HCT116 (cell line): ENCODE measurements at regions not wholly inside any gene's neighbourhood (a gene's known extent, or its start where the extent isn't known, plus 50 kb on each side); places are given as distances from the start of the nearest gene placed in this dataset.

Source experiments
- ATAC-seq: fragments of 200-7000 bp; cut with Tn5 transposase; 2 replicates; pipeline ENCODE4 v1.9.1; 2020; ENCODE audit warnings: mild to moderate bottlenecking, moderate library complexity
- BruUV-seq: library from RNA; stranded (reverse); fragments of 400-500 nt; replicated peaks from 2 replicates; lab custom pipeline; 2021; lab: Mats Ljungman, UMichigan
- CTCF ChIA-PET: fragments of 300-600 bp; sonication (Branson Sonifier 250); formaldehyde crosslinking; loops from one replicate; lab custom pipeline; 2021; ENCODE audit warnings: antibody characterized with exemption; lab: Charles Lee
- POLR2A ChIA-PET: fragments of 300-600, 350-600 bp; sonication (Branson Sonifier 250); formaldehyde crosslinking; loops from one replicate; lab custom pipeline; 2021; ENCODE audit warnings: antibody characterized with exemption; lab: Charles Lee
- RAD21 ChIA-PET, 2 experiments: fragments of 300-600 bp; sonication (Branson Sonifier 250); formaldehyde crosslinking; loops; one replicate each; lab custom pipeline; 2023; ENCODE audit warnings: low total read pairs in 2 of 2; ENCODE audit not compliant: uncharacterized antibody in 2 of 2, unreplicated experiment in 2 of 2, low non-redundant PET in 1 of 2; lab: Charles Lee
- DNase-seq: peaks from one replicate; pipeline ENCODE4 v3.0.0-alpha.2; 2010; ENCODE audit warnings: low read depth, low spot score
- H2AFZ ChIP-seq: fragments of 200-600 bp; shearing (Covaris generic), sonication (generic); 2 replicates; pipeline ENCODE4 v1.6.1; 2017; ENCODE audit warnings: low read depth, mixed run types, mixed read lengths, antibody characterized with exemption, low read length; ENCODE audit not compliant: poor library complexity, severe bottlenecking
- H3K27ac ChIP-seq: 2 replicates; pipeline ENCODE4 v1.5.1; 2012; ENCODE audit warnings: low read depth, low read length
- H3K27me3 ChIP-seq: fragments of 200-600 bp; sonication (generic); 2 replicates; pipeline ENCODE4 v1.6.1; 2016; ENCODE audit warnings: mixed run types, low read length, mixed read lengths; ENCODE audit not compliant: insufficient read depth
- H3K36me3 ChIP-seq, 2 experiments: fragments of 200-500 bp in 1 of 2; fragments of 200-600 bp in 1 of 2; sonication (Bioruptor generic) in 1 of 2; sonication (generic) in 1 of 2; 2 replicates each; pipeline versions ENCODE4 v1.5.1 to v1.6.1; 2014 to 2016; ENCODE audit warnings: low read length in 2 of 2, inconsistent platforms in 1 of 2, mixed read lengths in 1 of 2, mixed run types in 1 of 2; ENCODE audit not compliant: insufficient read depth in 2 of 2, control insufficient read depth in 1 of 2
- H3K4me1 ChIP-seq, 2 experiments: fragments of 200-600 bp in 1 of 2; sonication (generic) in 1 of 2; 2 replicates each; pipeline versions ENCODE4 v1.5.1 to v1.6.1; 2012 to 2017; ENCODE audit warnings: low read length in 2 of 2, inconsistent platforms in 1 of 2, mild to moderate bottlenecking in 1 of 2, mixed read lengths in 1 of 2, mixed run types in 1 of 2, moderate library complexity in 1 of 2; ENCODE audit not compliant: insufficient read depth in 2 of 2, control insufficient read depth in 1 of 2
- H3K4me2 ChIP-seq: fragments of 200-600 bp; sonication (generic); 2 replicates; pipeline ENCODE4 v1.6.1; 2017; ENCODE audit warnings: mixed run types, low read length, mixed read lengths
- H3K4me3 ChIP-seq, 2 experiments: fragments of 200-600 bp in 1 of 2; sonication (generic) in 1 of 2; replicated peaks in 1 of 2; 2 replicates each; pipeline ENCODE4 v1.5.1; 2011 to 2016; ENCODE audit warnings: low read length in 2 of 2, control low read depth in 1 of 2, low read depth in 1 of 2, mild to moderate bottlenecking in 1 of 2, mixed read lengths in 1 of 2, mixed run types in 1 of 2
- H3K79me2 ChIP-seq: fragments of 200-600 bp; sonication (generic); 2 replicates; pipeline ENCODE4 v1.6.1; 2017; ENCODE audit warnings: mild to moderate bottlenecking, mixed run types, low read length, moderate library complexity, mixed read lengths; ENCODE audit not compliant: insufficient read depth
- H3K9ac ChIP-seq: fragments of 200-600 bp; sonication (generic); 2 replicates; pipeline ENCODE4 v1.6.1; 2016; ENCODE audit warnings: low read length, mixed read lengths
- H3K9me2 ChIP-seq: fragments of 200-600 bp; sonication (generic), shearing (Covaris generic); 2 replicates; pipeline ENCODE4 v1.6.1; 2017; ENCODE audit warnings: mixed run types, mild to moderate bottlenecking, moderate library complexity; ENCODE audit not compliant: insufficient read depth
- H3K9me3 ChIP-seq, 2 experiments: fragments of 200-500 bp in 1 of 2; fragments of 200-600 bp in 1 of 2; sonication (Bioruptor generic) in 1 of 2; sonication (generic) in 1 of 2; 2 replicates each; pipeline ENCODE4 v1.6.1; 2014 to 2017; ENCODE audit warnings: low read length in 2 of 2, mixed read lengths in 2 of 2, inconsistent platforms in 1 of 2, low read depth in 1 of 2, mild to moderate bottlenecking in 1 of 2, mixed run types in 1 of 2, moderate library complexity in 1 of 2; ENCODE audit not compliant: control insufficient read depth in 1 of 2, insufficient read depth in 1 of 2
- H4K20me1 ChIP-seq: fragments of 200-600 bp; sonication (generic), shearing (Covaris generic); 2 replicates; pipeline ENCODE4 v1.6.1; 2017; ENCODE audit warnings: mixed run types, mild to moderate bottlenecking, moderate library complexity; ENCODE audit not compliant: insufficient read depth
- CBX3 ChIP-seq: IDR thresholded peaks from 2 replicates; pipeline ENCODE4 v1.6.1; 2012; ENCODE audit warnings: low read depth
- CEBPB ChIP-seq: IDR thresholded peaks from 2 replicates; pipeline ENCODE4 v1.6.1; 2012; ENCODE audit warnings: low read depth
- ELF1 ChIP-seq: IDR thresholded peaks from 2 replicates; pipeline ENCODE4 v1.6.1; 2012; ENCODE audit warnings: low read depth, borderline replicate concordance
- EZH2 ChIP-seq: fragments of 200-600 bp; sonication (generic); IDR thresholded peaks from 2 replicates; pipeline ENCODE4 v1.6.1; 2017; ENCODE audit warnings: antibody characterized with exemption, mixed run types
- EZH2phosphoT487 ChIP-seq: fragments of 200-600 bp; IDR thresholded peaks from 2 replicates; pipeline ENCODE4 v1.6.1; 2018; ENCODE audit warnings: antibody characterized with exemption, borderline replicate concordance
- FOSL1 ChIP-seq: IDR thresholded peaks from 2 replicates; pipeline ENCODE4 v1.6.1; 2012; ENCODE audit warnings: low read depth
- JUND ChIP-seq: IDR thresholded peaks from 2 replicates; pipeline ENCODE4 v1.6.1; 2012
- MAX ChIP-seq: IDR thresholded peaks from 2 replicates; pipeline ENCODE4 v1.6.1; 2012
- POLR2AphosphoS5 ChIP-seq: IDR thresholded peaks from 2 replicates; pipeline ENCODE4 v1.6.1; 2011; ENCODE audit warnings: mild to moderate bottlenecking, low read depth, low read length, moderate library complexity
- RAD21 ChIP-seq: IDR thresholded peaks from 2 replicates; pipeline ENCODE4 v1.6.1; 2012; ENCODE audit warnings: low read depth, mild to moderate bottlenecking
- REST ChIP-seq: IDR thresholded peaks from 2 replicates; pipeline ENCODE4 v1.6.1; 2012; ENCODE audit warnings: low read depth
- SP1 ChIP-seq: IDR thresholded peaks from 2 replicates; pipeline ENCODE4 v1.6.1; 2012; ENCODE audit warnings: low read depth
- SRF ChIP-seq: IDR thresholded peaks from 2 replicates; pipeline ENCODE4 v1.6.1; 2012; ENCODE audit warnings: low read depth
- TCF7L2 ChIP-seq: IDR thresholded peaks from 2 replicates; pipeline ENCODE4 v1.7.0; 2011; ENCODE audit warnings: borderline replicate concordance, inconsistent platforms; ENCODE audit not compliant: insufficient read depth, insufficient read length; ENCODE audit errors: extremely low read depth
- ZBTB33 ChIP-seq: IDR thresholded peaks from 2 replicates; pipeline ENCODE4 v1.6.1; 2011; ENCODE audit warnings: mild to moderate bottlenecking, low read length, moderate library complexity; ENCODE audit not compliant: insufficient replicate concordance; ENCODE audit errors: extremely low read depth
- ZFX ChIP-seq: fragments of 450-650 bp; IDR thresholded peaks from 2 replicates; pipeline ENCODE4 v1.6.1; 2017
- intact Hi-C: fragments of 100-400 bp; cut with micrococcal nuclease; formaldehyde crosslinking; loops from 2 replicates; pipeline ENCODE4 v1.10.0; 2022

GRCh38 chr13:67986234-67986633 is 756.1 kb upstream of the PCDH9 start:
- Histone ChIP-seq H2AFZ (no peak overlapping the region), H3K36me3 (no peaks in the 10 kb centered on the region), H3K27me3 (no peaks in the 10 kb centered on the region), H3K4me3 (no peak overlapping the region), H3K9me2 (no peaks in the 10 kb centered on the region), H3K4me1 (no peaks in the 10 kb centered on the region), H4K20me1 (no peaks in the 10 kb centered on the region), H3K9me3 (0 out of 4 replicates have a peak, but pooled peaks cover 3 to 4% of the 10 kb centered on the region in 2 experiments), H3K4me2 (no peak overlapping the region), H3K9ac (no peak overlapping the region), H3K79me2 (no peaks in the 10 kb centered on the region), H3K27ac (no peak overlapping the region)
- ATAC-seq (no peak), DNase-seq (no peak)
- intact Hi-C loops = no loop called here
- ChIA-PET POLR2A (no interaction called here), CTCF (no interaction called here), RAD21 (no interaction called here)
- no peak for TF ChIP-seq POLR2AphosphoS5
- no peak for TF ChIP-seq ZBTB33
- no peak for TF ChIP-seq CBX3
- TF ChIP-seq TCF7L2 = no peak
- TF ChIP-seq ELF1 = no peak
- TF ChIP-seq REST = no peak
- no peak for TF ChIP-seq JUND
- no peak for TF ChIP-seq CEBPB
- TF ChIP-seq SRF = no peak
- TF ChIP-seq MAX = no peak
- TF ChIP-seq SP1 = no peak
- TF ChIP-seq FOSL1 = no peak
- no peak for TF ChIP-seq ZFX
- TF ChIP-seq RAD21 = no peak
- TF ChIP-seq EZH2 = no peak
- TF ChIP-seq EZH2phosphoT487 = no peak
- BruUV-seq = no TSS peak
